ENCODE measurements at regions not wholly inside any gene's neighbourhood (a gene's known extent, or its start where the extent isn't known, plus 50 kb on each side); places are given as distances from the start of the nearest gene placed in this dataset.

DNA sequence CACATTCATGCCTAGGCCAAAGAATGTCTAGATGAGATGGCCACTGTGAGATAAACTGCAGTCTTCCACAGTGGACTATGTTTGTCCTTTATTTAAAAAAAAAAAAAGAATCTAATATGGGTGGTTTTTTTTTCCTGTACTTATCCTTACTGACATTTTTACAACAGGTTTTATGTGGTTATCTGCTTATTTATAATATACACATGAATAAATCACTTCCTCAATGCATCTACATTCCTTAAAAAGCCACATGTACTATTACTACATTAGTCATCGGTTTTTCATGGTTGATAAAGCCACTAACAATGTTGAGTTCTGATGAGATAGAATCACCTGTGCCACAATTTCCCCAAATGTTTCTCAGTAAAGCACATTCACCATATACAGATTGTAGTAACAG is 341.3 kb upstream of the THBS1 start:
- Histone ChIP-seq H3K27ac (ENCODE audit: low read depth, low read length) (no peak overlapping the region), H3K9me2 (replicated peaks; ENCODE audit: control insufficient read depth, low read length) (no peaks in the 10 kb centered on the region)
- no peak for TF ChIP-seq EZH2phosphoT487 (IDR thresholded peaks at IDR 0.05; ENCODE audit: borderline replicate concordance, low read length)
- TF ChIP-seq, protein P1, sequence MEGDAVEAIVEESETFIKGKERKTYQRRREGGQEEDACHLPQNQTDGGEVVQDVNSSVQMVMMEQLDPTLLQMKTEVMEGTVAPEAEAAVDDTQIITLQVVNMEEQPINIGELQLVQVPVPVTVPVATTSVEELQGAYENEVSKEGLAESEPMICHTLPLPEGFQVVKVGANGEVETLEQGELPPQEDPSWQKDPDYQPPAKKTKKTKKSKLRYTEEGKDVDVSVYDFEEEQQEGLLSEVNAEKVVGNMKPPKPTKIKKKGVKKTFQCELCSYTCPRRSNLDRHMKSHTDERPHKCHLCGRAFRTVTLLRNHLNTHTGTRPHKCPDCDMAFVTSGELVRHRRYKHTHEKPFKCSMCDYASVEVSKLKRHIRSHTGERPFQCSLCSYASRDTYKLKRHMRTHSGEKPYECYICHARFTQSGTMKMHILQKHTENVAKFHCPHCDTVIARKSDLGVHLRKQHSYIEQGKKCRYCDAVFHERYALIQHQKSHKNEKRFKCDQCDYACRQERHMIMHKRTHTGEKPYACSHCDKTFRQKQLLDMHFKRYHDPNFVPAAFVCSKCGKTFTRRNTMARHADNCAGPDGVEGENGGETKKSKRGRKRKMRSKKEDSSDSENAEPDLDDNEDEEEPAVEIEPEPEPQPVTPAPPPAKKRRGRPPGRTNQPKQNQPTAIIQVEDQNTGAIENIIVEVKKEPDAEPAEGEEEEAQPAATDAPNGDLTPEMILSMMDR (IDR thresholded peaks at IDR 0.05; ENCODE audit: low read depth, low read length, poor library complexity, severe bottlenecking): no peak

DNA sequence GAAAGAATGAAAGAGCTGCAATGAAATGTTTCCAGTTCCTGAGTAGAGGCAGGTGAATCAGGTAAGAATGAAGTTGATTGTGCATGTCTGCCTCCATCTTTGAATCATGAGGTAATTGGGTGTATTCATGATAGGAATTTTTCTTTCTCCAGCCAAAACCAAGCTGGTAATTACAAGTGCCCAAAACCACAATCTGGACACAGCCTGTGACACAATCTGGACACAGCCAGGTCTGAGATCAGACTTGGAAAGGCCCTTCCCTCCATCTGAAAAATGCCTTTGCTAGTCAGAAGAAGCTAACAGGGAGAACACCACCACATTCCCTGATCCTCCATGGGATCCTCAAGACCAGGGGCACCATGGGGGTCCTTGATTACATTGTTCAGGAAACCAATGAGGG is 338.5 kb upstream of the THBS1 start:
- Histone ChIP-seq H3K36me3 (ENCODE audit: control insufficient read depth, low read length) (no peaks in the 10 kb centered on the region), H3K9me3 (ENCODE audit: control insufficient read depth, insufficient read depth, low read length) (no peaks in the 10 kb centered on the region), H3K4me3 (ENCODE audit: low read length) (no peak overlapping the region), H3K4me2 (ENCODE audit: low read length) (no peak overlapping the region), H3K4me1 (ENCODE audit: control insufficient read depth, low read length) (no peaks in the 10 kb centered on the region), H3F3A (ENCODE audit: control insufficient read depth, insufficient read depth) (no peaks in the 10 kb centered on the region), H4K20me1 (ENCODE audit: control insufficient read depth, insufficient read depth, low read depth, low read length) (no peaks in the 10 kb centered on the region), H3K79me2 (ENCODE audit: control insufficient read depth, low read length) (no peaks in the 10 kb centered on the region), H3K9me2 (replicated peaks; ENCODE audit: control insufficient read depth, low read length) (no peaks in the 10 kb centered on the region), H3K27me3 (ENCODE audit: control insufficient read depth, low read length) (no peaks in the 10 kb centered on the region), H3K27ac (ENCODE audit: low read depth, low read length) (no peak overlapping the region)
- TF ChIP-seq EZH2phosphoT487 (IDR thresholded peaks at IDR 0.05; ENCODE audit: borderline replicate concordance, low read length): no peak
- TF ChIP-seq, protein P1 (IDR thresholded peaks at IDR 0.05; ENCODE audit: low read depth, low read length, poor library complexity, severe bottlenecking): no peak

More for the DNA sequence above, 341.3 kb upstream of the THBS1 start:
- no peaks in the 10 kb centered on the region for H3F3A ChIP-seq (ENCODE audit: control insufficient read depth, insufficient read depth)
- H3K79me2 ChIP-seq (ENCODE audit: control insufficient read depth, low read length): no peaks in the 10 kb centered on the region
- H3K36me3 ChIP-seq (ENCODE audit: control insufficient read depth, low read length): no peaks in the 10 kb centered on the region
- no peaks in the 10 kb centered on the region for H3K4me1 ChIP-seq (ENCODE audit: control insufficient read depth, low read length)
- no peak overlapping the region for H3K4me2 ChIP-seq (ENCODE audit: low read length)
- H4K20me1 ChIP-seq (ENCODE audit: control insufficient read depth, insufficient read depth, low read depth, low read length): no peaks in the 10 kb centered on the region
- H3K4me3 ChIP-seq (ENCODE audit: low read length): no peak overlapping the region
- no peaks in the 10 kb centered on the region for H3K27me3 ChIP-seq (ENCODE audit: control insufficient read depth, low read length)
- H3K9me3 ChIP-seq (ENCODE audit: control insufficient read depth, insufficient read depth, low read length): no peaks in the 10 kb centered on the region

DNA sequence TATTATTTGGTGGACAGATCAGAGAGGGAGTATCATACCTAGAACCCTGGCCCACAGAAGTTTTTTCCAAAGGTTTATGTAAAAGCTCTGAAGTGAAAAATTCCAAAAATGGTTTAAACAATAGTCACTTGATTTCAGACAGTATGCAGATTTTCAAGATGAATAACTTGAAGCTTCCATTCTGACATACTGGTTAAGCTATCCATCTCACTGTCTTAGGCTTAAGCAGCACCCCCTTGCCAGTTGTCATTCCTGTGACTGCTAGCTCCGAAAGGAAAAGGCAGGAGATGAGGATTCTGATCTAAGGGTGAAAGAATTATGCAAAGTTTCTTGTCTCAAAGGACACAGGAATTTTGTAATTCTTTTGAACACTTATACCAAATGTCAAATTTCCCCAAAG is 337.5 kb upstream of the THBS1 start:
- Histone ChIP-seq H3K27me3 (ENCODE audit: control insufficient read depth, low read length) (no peaks in the 10 kb centered on the region), H3K27ac (ENCODE audit: low read depth, low read length) (no peak overlapping the region), H4K20me1 (ENCODE audit: control insufficient read depth, insufficient read depth, low read depth, low read length) (no peaks in the 10 kb centered on the region), H3K79me2 (ENCODE audit: control insufficient read depth, low read length) (no peaks in the 10 kb centered on the region), H3K4me1 (ENCODE audit: control insufficient read depth, low read length) (no peaks in the 10 kb centered on the region), H3F3A (ENCODE audit: control insufficient read depth, insufficient read depth) (no peaks in the 10 kb centered on the region), H3K9me2 (replicated peaks; ENCODE audit: control insufficient read depth, low read length) (no peaks in the 10 kb centered on the region), H3K4me3 (ENCODE audit: low read length) (no peak overlapping the region), H3K9me3 (ENCODE audit: control insufficient read depth, insufficient read depth, low read length) (no peaks in the 10 kb centered on the region), H3K4me2 (ENCODE audit: low read length) (no peak overlapping the region), H3K36me3 (ENCODE audit: control insufficient read depth, low read length) (no peaks in the 10 kb centered on the region)
- TF ChIP-seq EZH2phosphoT487 (IDR thresholded peaks at IDR 0.05; ENCODE audit: borderline replicate concordance, low read length): no peak
- TF ChIP-seq, protein P1 (IDR thresholded peaks at IDR 0.05; ENCODE audit: low read depth, low read length, poor library complexity, severe bottlenecking): no peak

DNA sequence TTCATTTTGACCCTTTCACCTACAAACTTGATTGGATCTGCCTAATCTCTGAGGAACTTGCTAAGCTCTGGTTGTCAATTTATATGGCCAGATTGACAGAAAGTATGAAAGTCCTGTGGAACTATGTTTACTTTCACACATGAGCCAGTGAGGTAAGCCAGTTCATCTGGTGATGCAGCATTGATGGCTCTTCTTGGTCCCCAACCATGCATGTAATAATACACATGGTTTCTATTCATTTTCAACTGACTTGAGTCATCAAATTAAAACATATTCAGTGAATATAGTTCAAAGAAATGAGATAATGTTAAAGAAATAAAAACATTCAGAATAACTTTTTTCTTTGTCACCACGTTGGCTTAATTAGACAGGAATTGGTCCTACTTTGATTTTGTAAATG is 336.1 kb upstream of the THBS1 start:
- Histone ChIP-seq H3K4me2 (ENCODE audit: low read length) (no peak overlapping the region), H3K36me3 (ENCODE audit: control insufficient read depth, low read length) (no peaks in the 10 kb centered on the region), H3F3A (ENCODE audit: control insufficient read depth, insufficient read depth) (no peaks in the 10 kb centered on the region), H3K27ac (ENCODE audit: low read depth, low read length) (no peak overlapping the region), H4K20me1 (ENCODE audit: control insufficient read depth, insufficient read depth, low read depth, low read length) (no peaks in the 10 kb centered on the region), H3K9me3 (ENCODE audit: control insufficient read depth, insufficient read depth, low read length) (no peaks in the 10 kb centered on the region), H3K4me3 (ENCODE audit: low read length) (no peak overlapping the region), H3K27me3 (ENCODE audit: control insufficient read depth, low read length) (no peaks in the 10 kb centered on the region), H3K4me1 (ENCODE audit: control insufficient read depth, low read length) (no peaks in the 10 kb centered on the region), H3K79me2 (ENCODE audit: control insufficient read depth, low read length) (no peaks in the 10 kb centered on the region), H3K9me2 (replicated peaks; ENCODE audit: control insufficient read depth, low read length) (no peaks in the 10 kb centered on the region)
- TF ChIP-seq EZH2phosphoT487 (IDR thresholded peaks at IDR 0.05; ENCODE audit: borderline replicate concordance, low read length): no peak
- TF ChIP-seq, protein P1 (IDR thresholded peaks at IDR 0.05; ENCODE audit: low read depth, low read length, poor library complexity, severe bottlenecking): no peak
